RWPE2 (cell line): ENCODE measurements at regions not wholly inside any gene's neighbourhood (a gene's known extent, or its start where the extent isn't known, plus 50 kb on each side); places are given as distances from the start of the nearest gene placed in this dataset.
A peak's percentile ranks its signal among the peaks of the same experiment; 100 is the strongest.

ENCODE experiments used
- ATAC-seq: fragments of 200-7000 bp; cut with Tn5 transposase; 3 replicates; pipeline ENCODE4 v1.9.1; 2021; ENCODE audit warnings: low read depth
- DNase-seq: peaks from one replicate; pipeline ENCODE4 v3.0.0-alpha.2; 2020; ENCODE audit warnings: low spot score
- H3K27ac ChIP-seq: fragments of 450-650 bp; 2 replicates; pipeline ENCODE4 v1.5.1; 2017; ENCODE audit warnings: mild to moderate bottlenecking; ENCODE audit not compliant: poor library complexity, severe bottlenecking
- H3K27me3 ChIP-seq: fragments of 250-450 bp; sonication (Bioruptor Pico); 2 replicates; pipeline ENCODE4 v1.5.1; 2021; ENCODE audit warnings: mild to moderate bottlenecking, moderate library complexity; ENCODE audit not compliant: insufficient read depth, poor library complexity, severe bottlenecking
- H3K36me3 ChIP-seq: fragments of 250-450 bp; sonication (Bioruptor Pico); 2 replicates; pipeline ENCODE4 v1.5.1; 2020; ENCODE audit warnings: low read depth, mild to moderate bottlenecking, moderate library complexity
- H3K4me1 ChIP-seq: fragments of 250-450 bp; sonication (Bioruptor Pico); 2 replicates; pipeline ENCODE4 v1.5.1; 2021; ENCODE audit warnings: mild to moderate bottlenecking, moderate library complexity; ENCODE audit not compliant: insufficient read depth, poor library complexity, severe bottlenecking
- H3K4me3 ChIP-seq: fragments of 250-450 bp; sonication (Bioruptor Pico); 2 replicates; pipeline ENCODE4 v1.5.1; 2021; ENCODE audit warnings: mild to moderate bottlenecking, moderate library complexity; ENCODE audit not compliant: severe bottlenecking
- H3K9me3 ChIP-seq: fragments of 250-450 bp; sonication (Bioruptor Pico); 2 replicates; pipeline ENCODE4 v1.5.1; 2021; ENCODE audit warnings: mild to moderate bottlenecking, moderate library complexity; ENCODE audit not compliant: severe bottlenecking
- TF ChIP-seq, protein P1 (sequence below): fragments of 450-650 bp; IDR thresholded peaks from one replicate; pipeline ENCODE4 v1.5.1; 2017; ENCODE audit warnings: mild to moderate bottlenecking, moderate library complexity; ENCODE audit not compliant: poor library complexity, severe bottlenecking

DNA sequence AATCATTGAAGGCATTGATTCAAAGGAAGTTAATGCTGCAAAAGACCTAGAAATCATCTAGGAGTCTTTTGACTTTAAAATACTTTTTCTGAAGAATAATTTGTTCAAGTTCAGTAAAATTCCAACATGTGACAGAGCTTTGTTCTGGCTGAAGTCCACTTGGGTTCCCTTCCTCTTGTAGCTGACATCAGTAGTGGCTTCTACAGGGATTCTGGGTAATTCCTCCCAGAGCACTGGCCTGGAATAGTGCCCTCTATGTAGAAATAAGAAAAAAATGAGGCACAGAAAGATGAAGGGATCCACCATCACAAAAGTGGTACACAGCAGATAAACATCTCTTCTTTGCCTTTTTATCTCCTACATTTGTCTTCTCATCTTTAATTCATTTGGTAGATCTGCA is 548.1 kb downstream of the LTN1 start:
- TF ChIP-seq, protein P1, sequence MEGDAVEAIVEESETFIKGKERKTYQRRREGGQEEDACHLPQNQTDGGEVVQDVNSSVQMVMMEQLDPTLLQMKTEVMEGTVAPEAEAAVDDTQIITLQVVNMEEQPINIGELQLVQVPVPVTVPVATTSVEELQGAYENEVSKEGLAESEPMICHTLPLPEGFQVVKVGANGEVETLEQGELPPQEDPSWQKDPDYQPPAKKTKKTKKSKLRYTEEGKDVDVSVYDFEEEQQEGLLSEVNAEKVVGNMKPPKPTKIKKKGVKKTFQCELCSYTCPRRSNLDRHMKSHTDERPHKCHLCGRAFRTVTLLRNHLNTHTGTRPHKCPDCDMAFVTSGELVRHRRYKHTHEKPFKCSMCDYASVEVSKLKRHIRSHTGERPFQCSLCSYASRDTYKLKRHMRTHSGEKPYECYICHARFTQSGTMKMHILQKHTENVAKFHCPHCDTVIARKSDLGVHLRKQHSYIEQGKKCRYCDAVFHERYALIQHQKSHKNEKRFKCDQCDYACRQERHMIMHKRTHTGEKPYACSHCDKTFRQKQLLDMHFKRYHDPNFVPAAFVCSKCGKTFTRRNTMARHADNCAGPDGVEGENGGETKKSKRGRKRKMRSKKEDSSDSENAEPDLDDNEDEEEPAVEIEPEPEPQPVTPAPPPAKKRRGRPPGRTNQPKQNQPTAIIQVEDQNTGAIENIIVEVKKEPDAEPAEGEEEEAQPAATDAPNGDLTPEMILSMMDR, result no peak
- ATAC-seq, result peak; percentile 9; the same call in 1 of the 3 replicates
- Histone ChIP-seq H3K36me3 (no peaks in the 10 kb centered on the region), H3K27me3 (no peaks in the 10 kb centered on the region), H3K27ac (peak overlapping the region; percentile 81), H3K4me1 (peaks cover 24% of the 10 kb centered on the region), H3K4me3 (no peak overlapping the region), H3K9me3 (no peaks in the 10 kb centered on the region)
- no peak for DNase-seq

DNA sequence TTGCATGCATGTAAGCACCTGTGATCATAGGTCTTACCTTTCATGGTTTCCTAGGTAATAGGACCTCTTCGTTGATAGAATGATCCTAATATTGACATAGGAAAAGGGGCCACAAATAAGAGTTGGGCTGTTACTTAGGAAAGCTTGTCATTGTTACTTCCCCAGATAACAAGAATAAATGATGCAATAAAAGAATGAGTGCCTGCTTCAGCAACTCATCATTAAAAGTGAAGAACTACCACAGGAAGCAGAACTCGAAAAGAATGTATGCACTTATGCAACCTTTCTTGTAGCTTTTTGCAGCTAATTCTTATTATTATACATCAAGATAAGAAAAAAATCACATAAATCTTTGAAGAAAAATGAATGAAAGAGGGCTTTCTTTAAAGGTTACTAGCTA is 548.6 kb downstream of the LTN1 start:
- DNase-seq (no peak), ATAC-seq (no peak)
- TF ChIP-seq, protein P1, result no peak
- Histone ChIP-seq H3K4me3 (no peak overlapping the region), H3K27ac (peak overlapping the region; percentile 81), H3K36me3 (no peaks in the 10 kb centered on the region), H3K9me3 (no peaks in the 10 kb centered on the region), H3K4me1 (peaks cover 24% of the 10 kb centered on the region), H3K27me3 (no peaks in the 10 kb centered on the region)

DNA sequence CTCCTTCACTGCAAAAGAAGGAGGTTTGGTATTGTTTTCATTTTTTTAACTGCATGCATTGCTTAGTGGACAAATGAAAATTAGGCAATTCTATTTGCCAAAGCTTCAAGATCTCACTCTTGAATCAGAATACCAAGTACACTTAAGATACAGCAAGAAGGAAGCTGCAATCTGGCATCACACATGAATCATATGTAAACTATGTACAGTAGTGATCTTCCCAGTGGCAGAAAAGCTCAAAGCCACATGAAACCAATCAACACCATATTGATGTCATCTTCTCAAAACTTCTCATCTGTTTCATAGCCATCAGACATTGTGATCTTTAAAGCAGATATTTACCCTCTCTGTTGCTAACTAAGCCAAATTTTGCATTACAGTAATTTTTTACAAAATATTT is 550.1 kb downstream of the LTN1 start:
- H3K4me1 ChIP-seq, result peaks cover 24% of the 10 kb centered on the region

DNA sequence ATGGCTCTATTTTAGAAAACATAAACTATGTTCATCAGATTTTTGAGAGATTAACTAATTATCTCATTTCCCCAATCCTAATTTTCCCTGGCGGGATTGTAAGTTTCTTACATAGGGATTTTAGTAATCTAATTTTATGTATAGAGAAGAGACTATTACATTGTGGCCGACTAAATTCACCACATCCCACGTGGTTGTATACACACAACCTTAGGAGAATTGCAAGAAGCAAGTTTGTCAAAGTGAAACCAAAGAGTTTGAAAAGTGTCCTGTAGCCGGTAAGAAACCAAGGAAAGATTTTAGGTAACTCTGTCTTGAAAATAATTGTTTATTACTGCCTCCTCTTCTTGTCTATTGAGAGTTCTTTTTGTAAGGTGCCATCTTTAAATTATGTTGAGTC is 550.6 kb downstream of the LTN1 start:
- H3K9me3 ChIP-seq, result no peaks in the 10 kb centered on the region
- TF ChIP-seq, protein P1, result no peak
- no peaks in the 10 kb centered on the region for H3K27me3 ChIP-seq
- H3K27ac ChIP-seq, result peak overlapping the region; percentile 25
- ATAC-seq, result no peak
- peaks cover 24% of the 10 kb centered on the region for H3K4me1 ChIP-seq
- H3K4me3 ChIP-seq, result no peak overlapping the region
- DNase-seq, result no peak
- no peaks in the 10 kb centered on the region for H3K36me3 ChIP-seq

More for the DNA sequence above, 550.1 kb downstream of the LTN1 start:
- Histone ChIP-seq H3K27me3 (no peaks in the 10 kb centered on the region), H3K36me3 (no peaks in the 10 kb centered on the region), H3K27ac (peak overlapping the region; percentile 25), H3K9me3 (no peaks in the 10 kb centered on the region), H3K4me3 (no peak overlapping the region)
- TF ChIP-seq, protein P1, result no peak
- ATAC-seq, result peak; percentile 63
- no peak for DNase-seq

DNA sequence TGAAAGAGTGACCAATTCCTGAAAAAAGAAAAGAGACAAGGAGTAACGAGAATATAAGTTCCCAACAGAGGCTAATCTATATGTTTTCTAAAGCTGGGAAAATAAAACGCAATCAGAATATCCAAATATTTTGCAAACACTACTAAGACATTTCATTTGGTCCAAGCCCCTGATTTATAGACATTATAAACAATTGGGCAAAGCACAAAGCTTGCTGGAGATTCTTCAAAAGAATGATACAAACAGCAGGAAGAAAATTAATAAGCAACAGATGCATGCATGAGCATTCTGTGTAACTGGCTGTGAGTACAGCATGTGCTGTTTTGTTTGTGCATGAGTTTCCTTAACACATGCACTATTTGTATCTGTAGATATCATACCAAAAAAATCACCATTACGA is 552.9 kb downstream of the LTN1 start:
- Histone ChIP-seq H3K4me1 (peaks cover 31% of the 10 kb centered on the region), H3K36me3 (no peaks in the 10 kb centered on the region), H3K9me3 (no peaks in the 10 kb centered on the region), H3K27ac (no peak overlapping the region), H3K27me3 (no peaks in the 10 kb centered on the region), H3K4me3 (no peak overlapping the region)
- DNase-seq, result no peak
- TF ChIP-seq, protein P1, result no peak
- ATAC-seq, result no peak
